Frontal cortex (tissue), 3 donors: ENCODE measurements at regions not wholly inside any gene's neighbourhood (a gene's known extent, or its start where the extent isn't known, plus 50 kb on each side); places are given as distances from the start of the nearest gene placed in this dataset.
"Not testable (repeated sequence)": the region's sequence is repeated elsewhere in the genome, so short reads cannot be mapped to it uniquely, and the experiment has no call there.

Experiments used
- DNase-seq, 2 donors: peaks; one replicate each; pipeline ENCODE4 v3.0.0; 2012; ENCODE audit warnings: low spot score in 2 of 2
- FAIRE-seq: peaks from 2 replicates; lab custom pipeline; 2012; peaks lifted over from hg19 to GRCh38; lab: Jason Lieb, UNC
- donor health status: control.
- donor health status: control.
- donor health status: control.

DNA sequence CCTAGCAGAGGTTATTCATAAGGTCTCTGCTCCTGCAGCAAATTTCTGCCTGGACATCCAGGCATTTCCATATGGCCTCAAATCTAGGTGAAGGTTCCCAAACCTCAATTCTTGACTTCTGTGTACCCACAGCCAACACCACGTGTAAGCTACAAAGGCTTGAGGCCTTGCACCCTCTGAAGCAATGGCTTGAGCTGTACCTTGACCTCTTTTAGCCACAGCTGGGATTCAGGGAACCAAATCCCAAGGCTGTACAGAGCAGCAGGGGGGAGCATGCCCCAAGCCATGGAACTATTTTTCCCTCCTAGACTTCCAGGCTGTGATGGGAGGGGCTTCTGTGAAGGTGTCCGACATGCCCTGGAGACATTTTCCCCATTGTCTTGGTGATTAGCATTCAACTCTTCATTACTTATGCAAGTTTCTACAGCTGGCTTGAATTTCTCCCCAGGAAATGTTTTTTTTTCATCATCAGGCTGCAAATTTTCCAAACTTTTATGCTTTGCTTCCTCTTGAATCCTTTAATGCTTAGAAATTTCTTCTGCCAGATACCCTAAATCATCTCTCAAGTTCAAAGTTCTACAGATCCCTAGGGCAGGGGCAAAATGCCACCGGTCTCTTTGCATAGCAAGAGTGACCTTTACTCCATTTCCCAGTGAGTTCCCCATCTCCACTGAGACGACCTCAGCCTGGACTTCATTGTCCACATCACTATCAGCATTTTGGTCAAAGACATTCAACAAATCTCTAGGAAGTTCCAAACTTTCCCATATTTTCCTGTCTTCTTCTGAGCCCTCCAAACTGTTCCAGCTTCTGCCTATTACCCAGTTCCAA lies 1148.9 kb downstream of the SORCS1 start:
- DNase-seq, FAIRE-seq: not testable (repeated sequence)

- no peak for FAIRE-seq
- DNase-seq, result no peak
Observed at GRCh38 chr10:106011250-106011649, 1153.3 kb downstream of the SORCS1 start.

DNA sequence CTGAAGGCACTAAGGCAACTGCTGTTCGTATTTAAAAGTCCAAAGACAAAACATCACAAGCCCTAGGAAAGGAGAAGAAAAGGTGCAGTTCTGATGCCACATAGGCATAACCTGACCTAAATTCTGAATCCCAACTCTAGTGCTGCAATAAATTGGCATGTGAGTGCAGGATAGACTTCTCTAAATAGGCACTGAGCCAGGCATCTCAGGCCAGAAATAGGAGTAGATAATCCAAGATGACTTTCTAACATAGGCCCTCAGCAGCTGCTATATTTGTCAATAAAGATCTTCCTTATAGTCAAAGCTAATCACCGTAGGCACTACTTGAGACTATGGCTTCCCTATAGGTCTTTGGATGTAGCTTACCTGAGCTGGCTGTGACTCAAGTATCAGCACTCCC lies 1163.8 kb downstream of the SORCS1 start:
- FAIRE-seq (no peak), DNase-seq (no peak)

- FAIRE-seq (no peak), DNase-seq (no peak)
Observed at GRCh38 chr10:105993609-105994008, 1170.9 kb downstream of the SORCS1 start.

DNA sequence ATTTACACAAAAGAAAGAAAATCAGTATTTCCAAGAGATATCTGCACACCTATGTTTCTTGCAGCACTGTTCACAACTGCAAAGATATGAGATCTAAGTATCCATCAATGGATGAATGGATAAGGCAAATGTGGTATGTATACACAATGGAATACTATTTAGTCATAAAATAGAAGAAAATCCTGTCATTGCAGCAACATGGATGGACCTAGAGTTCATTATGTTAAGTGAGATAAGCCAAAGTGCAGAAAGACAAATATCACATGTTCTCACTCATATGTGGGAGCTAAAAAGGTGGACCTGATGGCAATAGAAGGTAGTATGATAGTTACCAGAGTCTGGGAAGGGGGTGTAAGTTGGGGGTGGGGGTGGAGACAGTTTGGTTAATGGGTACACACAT lies 1171.6 kb downstream of the SORCS1 start:
- DNase-seq (no peak), FAIRE-seq (no peak)

GRCh38 chr10:105990529-105990928 lies 1174.0 kb downstream of the SORCS1 start:
- FAIRE-seq, result no peak
- no peak for DNase-seq

GRCh38 chr10:105989995-105990394 lies 1174.5 kb downstream of the SORCS1 start:
- DNase-seq (no peak), FAIRE-seq (no peak)

DNA sequence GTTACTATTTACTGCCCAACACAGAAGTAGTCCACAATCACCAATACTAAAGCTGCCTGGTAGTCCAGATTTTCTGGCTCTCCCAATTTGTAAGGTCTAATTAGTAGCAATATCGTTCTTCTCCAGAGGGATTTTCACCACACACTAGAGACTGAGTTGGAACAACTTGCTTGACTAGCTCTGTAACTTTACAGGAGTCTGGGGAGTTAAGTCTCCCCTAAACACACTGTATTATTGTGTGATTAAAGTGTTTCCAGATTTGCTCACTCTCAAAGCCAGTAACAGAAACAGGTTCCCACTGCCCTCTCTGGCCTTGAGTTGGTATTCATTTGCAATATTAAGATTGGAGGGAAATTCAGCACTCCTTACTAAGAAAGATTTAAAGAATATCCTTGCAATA lies 1175.7 kb downstream of the SORCS1 start:
- DNase-seq, result no peak
- no peak for FAIRE-seq

DNA sequence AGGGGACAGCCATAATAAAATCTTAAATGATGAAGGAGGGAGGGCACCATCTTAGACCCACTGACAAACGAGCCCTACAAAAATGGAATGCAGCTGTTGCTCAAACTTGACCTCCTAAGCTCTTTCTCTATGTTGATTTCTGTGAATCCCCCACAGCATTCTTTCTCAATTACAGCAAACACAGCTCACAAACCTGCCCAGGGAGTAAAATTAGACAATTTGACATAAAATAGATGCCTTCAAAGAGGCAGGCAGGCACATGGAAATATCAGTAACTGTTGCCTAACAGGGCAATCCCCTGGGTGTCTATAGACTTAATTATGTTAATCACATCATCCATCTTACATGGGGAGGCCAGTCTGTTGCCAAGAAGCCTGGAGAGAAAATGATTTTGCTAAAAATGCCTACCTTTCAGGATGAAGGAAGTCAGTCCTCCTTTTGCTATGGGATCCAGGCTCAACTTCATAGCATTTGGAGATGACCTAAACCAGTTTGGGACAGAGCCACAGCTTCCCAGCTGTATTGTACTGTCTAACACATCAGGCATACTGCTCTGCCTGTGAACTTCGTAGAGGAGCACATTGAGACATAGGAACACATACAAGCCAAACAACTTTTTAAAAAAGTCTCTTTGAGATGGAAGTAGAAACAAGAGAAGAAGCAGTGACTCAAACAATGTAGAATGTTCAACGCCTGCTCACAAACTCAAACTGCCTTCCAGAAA lies 1177.4 kb downstream of the SORCS1 start:
- FAIRE-seq (no peak), DNase-seq (no peak)

DNA sequence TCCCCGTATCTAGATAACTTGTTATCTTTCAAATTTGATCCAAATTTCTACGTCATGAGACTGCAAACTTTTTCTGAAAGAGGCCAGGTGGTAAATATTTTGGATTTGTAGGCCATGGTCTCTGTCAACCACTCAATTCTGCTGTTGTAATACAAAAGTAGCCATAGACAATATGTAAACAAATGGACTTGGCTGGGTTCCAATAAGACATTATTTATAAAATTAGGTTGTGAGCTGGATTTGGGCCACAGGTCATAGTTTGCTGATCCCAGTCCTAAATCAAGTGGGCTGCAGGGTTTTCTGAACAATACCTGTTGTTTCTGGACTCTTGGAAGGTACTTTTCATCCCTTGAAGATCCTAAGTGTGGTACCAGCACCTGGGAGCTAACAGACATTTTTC lies 1178.0 kb downstream of the SORCS1 start:
- FAIRE-seq, result no peak

GRCh38 chr10:105982735-105983134 lies 1181.8 kb downstream of the SORCS1 start:
- no peak for DNase-seq
- FAIRE-seq, result no peak

More for the DNA sequence above, 1178.0 kb downstream of the SORCS1 start:
- DNase-seq, result no peak

DNA sequence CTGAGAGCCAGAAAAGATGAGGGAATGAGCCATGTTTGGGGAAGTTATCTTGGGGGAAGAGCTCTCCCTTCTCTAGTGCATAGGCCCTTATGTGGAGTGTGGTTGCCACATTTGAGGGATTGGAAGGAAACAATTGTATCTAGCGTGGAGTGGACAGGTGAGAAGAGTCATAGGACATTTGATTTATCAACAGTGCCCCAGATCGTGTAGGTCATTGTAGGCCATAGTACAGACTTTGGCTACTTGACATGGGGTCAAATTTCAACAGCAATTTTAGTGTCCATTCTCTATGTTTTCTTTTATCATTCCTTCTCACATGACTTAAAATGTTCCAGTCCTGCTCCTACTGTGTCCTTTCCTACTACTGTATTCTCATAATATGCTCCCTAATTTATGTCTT lies 1182.8 kb downstream of the SORCS1 start:
- no peak for DNase-seq

DNA sequence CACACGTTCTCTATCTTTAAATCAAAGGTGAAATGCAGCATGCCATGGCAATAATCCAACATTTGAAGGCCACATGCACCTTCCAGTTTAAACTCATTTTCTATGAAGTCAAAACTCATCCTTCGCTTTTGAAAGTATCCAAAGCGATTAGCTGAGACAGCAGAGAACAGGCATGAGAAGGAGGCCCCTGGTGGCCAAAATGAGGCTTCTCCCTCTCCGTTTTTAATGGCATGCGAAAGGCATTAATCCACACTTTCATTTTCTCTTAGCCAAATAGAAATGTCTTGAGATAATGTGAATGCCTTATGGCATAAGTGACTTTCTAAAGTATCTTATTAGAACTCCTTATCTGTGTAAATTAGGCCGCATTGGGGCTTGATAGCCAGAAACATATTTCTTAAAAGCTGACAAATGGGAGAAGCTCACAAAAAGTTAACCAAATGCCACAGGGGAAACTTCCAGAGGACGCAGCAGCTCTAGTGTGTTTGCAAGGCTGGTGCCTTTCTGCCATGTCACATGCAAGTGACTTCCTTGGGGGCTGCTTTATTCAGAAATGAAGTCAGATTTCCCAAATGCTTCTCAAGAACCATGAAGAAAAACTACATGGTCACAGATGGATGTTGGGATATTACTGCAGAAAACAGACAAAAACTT lies 1189.6 kb downstream of the SORCS1 start:
- FAIRE-seq (no peak), DNase-seq (no peak)

More for the DNA sequence above, 1182.8 kb downstream of the SORCS1 start:
- FAIRE-seq, result no peak

GRCh38 chr10:105973902-105974301 lies 1190.6 kb downstream of the SORCS1 start:
- DNase-seq (no peak), FAIRE-seq (no peak)

GRCh38 chr10:105973360-105973759 lies 1191.1 kb downstream of the SORCS1 start:
- no peak for FAIRE-seq
- DNase-seq, result no peak

- FAIRE-seq (no peak), DNase-seq (no peak)
Observed at GRCh38 chr10:105971460-105971859, 1193.0 kb downstream of the SORCS1 start.

- FAIRE-seq (no peak), DNase-seq (no peak)
Observed at GRCh38 chr10:105969884-105970377, 1194.6 kb downstream of the SORCS1 start.

GRCh38 chr10:105968666-105969065 lies 1195.8 kb downstream of the SORCS1 start:
- no peak for DNase-seq
- no peak for FAIRE-seq

DNA sequence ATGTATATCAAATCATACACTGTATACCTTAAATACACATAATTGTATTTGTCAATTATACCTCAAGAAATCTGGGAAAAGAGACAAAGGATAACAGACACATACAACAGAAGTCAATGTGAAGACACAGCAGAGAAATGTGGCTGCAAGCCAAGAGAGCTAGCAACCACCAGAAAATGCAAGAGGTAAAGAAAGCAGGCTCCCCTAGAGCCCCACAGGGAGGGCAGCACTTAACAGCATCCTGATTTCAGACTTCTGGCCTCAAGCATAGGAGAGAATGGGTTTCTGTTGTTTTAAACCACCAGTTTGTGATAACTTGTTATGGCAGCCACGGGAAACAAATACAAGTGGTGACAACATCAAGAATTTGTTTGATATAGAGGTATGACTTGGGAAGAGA lies 1197.2 kb downstream of the SORCS1 start:
- DNase-seq (no peak), FAIRE-seq (no peak)

DNA sequence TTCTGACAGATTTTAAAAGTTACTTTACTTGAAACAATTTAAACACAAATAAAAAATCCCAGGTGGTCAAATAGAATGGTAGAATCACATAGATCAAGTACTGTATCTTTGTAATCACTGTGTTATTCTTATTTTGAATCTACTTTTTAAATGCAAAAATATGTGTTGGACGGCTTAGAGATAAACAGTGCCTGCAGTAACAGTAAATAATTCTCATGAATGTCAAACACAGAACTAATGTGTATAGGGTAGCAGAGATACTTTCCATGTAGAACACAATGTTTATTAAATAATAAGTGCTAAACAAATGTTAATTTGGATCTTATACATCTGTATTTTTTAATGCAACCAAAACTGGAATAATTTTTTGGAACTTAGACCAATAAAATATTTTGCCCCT lies 1199.4 kb downstream of the SORCS1 start:
- no peak for DNase-seq
- no peak for FAIRE-seq

- FAIRE-seq (no peak), DNase-seq (no peak)
Observed at GRCh38 chr10:105964009-105964408, 1200.5 kb downstream of the SORCS1 start.
